UCSD-AML1 (cell line): ENCODE measurements at regions not wholly inside any gene's neighbourhood (a gene's known extent, or its start where the extent isn't known, plus 50 kb on each side); places are given as distances from the start of the nearest gene placed in this dataset.

Source experiments
- DNase-seq: peaks from one replicate; lab custom pipeline; 2025; ENCODE audit not compliant: unreplicated experiment; lab: John Stamatoyannopoulos, UW

GRCh38 chr3:101172516-101172915, 147.9 kb downstream of the IMPG2 start:
- no peak for DNase-seq

- DNase-seq, result no peak
These were observed 148.6 kb downstream of the IMPG2 start for GRCh38 chr3:101171681-101172191.

DNA sequence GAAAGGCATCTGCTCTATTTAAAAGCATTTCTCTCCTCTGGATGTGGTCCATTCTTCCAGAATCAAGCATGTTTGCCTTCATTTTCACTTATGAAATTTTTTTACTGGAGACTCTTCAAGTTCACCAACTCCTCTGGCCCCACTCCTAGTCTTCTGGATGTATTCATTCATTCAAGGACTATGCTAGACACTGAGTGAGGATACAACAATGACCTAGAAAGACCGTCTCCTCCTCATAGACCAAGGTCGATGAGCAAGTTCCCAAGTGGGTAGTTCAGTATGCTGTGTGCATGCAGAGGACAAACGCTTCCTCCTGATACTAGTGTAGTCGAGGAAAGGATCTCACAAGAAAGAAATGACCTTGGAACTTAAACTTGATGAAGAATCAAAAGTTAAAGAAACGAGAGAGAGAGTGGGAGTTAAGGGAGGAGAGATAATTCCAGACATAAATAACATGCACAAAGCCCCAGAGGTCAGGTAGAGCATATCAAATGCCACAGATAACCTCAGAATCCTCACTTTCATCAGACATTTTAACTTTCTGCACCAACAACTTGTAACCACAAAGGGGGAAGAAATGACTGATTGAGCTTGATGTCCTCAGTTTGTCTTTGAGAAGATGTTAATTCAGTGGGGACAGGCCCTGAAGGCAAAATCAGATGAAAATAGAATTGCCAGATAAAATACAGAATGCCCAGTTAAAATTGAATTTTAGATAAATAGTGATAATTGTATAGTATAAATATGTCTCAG, 149.4 kb downstream of the IMPG2 start:
- DNase-seq, result no peak

DNA sequence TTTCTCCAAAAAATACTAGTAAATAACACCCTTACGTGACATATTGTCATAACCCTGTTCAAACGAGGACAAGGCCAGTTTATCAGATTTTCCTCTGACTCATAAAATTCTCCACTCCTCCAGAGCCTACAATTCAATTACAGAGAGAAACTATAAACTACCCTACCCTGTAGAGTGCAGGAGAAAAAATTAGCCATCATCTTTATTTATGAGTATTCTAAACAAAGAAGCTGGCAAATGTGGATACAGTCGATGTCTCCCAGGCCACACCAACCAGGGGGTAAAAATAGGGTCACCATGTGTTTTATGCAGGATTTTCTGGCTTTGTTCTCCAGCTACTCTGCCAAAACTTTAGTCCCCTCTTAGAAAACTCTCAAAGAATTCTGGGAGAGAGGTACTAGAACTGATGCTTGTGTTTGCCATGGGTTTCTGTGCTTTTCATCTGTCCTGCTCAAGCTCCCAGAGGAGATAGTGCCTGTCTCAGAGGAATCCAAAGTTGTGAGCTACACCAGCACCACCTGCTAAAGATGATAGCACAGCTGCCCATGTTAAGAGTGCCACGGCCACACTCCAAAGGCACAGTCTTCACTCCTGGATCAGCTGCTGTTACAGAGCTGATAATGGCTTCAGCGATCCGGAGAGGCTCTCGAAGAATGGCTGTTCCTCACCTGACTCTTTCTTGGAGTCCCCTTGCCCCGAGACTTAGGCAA, 150.2 kb downstream of the IMPG2 start:
- no peak for DNase-seq

GRCh38 chr3:101169516-101169915, 150.9 kb downstream of the IMPG2 start:
- no peak for DNase-seq

- DNase-seq, result no peak
These were observed 153.0 kb downstream of the IMPG2 start for GRCh38 chr3:101167376-101167775.

DNA sequence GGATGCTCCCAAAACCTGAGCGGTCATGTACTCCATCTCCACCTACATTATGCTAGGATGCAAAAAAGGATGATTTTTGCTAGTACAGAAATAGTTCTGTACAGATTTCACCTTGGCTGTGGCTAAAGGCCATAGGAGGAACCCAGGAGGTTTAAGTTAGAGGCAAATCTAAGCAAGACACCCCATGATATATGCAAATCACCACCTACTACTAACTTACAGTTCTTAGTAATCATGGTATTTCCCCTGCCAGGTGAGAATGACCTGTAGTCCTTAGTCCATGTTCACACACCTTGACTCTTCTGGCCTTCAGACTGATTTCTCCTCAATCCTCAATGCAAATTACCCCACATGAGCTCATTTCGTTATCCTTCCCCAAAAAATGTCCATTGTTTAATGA, 154.2 kb downstream of the IMPG2 start:
- DNase-seq, result no peak

DNA sequence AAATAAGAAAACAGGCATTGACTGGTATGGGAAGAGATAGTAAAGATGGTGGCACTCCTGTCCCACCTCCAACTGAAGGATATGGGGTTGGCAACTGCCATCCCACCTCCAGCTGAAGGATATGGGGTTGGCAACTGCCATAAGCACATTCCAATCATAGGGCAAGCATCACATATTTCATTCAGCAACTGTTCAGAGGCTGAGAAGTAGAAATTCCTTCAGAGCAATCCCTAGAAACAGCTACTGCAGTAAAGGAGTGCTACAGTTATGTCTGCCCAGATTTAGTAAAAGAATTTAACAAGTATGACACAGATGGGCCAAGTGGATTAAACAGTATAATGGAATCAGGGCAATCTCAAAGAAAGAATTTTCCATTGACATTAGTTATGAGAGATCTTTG, 156.8 kb downstream of the IMPG2 start:
- no peak for DNase-seq

DNA sequence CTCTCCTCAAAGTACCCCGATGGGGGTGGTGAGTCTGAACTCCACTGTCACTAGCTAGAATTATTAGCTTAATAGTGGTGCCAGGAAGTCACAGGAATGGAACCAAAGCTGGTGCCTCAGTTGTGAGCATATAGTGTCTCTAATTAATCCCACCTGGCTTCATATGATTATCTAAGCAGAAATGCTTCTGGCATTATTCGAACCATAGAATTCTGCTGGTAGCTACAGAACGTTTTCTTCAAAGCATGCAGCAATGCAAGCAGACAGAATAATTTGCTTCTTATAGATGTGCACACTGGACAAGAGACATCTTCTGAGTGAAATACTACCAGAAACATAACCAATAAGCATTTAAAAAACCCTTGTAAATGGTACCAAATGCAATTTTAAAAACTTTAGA, 160.9 kb downstream of the IMPG2 start:
- DNase-seq, result no peak

DNA sequence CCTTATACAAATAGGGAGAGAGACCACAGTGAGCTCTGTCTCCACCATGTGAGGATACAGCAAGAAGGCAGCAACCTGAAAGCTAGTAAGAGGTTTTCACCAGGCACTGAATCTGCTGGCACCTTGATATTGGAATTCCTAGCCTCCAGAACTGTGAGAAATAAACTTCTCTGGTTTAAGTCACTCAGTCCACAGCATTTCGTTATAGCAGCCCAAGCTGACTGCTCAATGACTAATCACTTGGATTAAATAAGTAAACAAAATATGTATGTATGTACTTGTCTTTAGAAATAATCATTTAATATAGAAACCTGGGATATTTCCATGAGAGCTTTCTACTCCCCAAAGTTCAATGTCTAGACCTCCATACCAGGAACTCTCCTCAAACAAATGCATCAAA, 162.0 kb downstream of the IMPG2 start:
- DNase-seq, result no peak

DNA sequence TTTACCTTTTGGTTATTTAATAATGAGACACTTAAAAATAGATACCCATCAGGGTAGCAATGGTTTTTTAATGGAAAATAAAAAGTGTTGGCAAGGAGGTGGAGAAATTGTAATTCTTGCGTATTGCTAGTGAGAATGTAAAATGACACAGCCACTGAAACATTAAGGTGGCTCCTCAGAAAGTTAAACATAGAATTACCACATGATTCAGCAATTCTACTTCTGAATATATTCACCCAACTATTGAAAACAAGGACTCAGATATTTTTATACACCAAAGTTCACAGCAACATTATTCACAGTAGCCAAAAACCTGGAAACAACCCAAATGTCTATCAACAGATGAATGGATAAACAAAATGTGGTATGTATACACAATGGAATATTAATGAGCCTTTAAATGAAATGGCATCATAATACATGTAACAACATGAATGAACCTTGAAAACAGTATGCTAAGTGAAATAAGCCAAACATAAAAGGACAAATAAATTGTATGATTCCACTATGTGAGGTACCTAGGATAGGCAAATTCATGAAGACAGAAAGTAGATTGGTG, 163.5 kb downstream of the IMPG2 start:
- no peak for DNase-seq

GRCh38 chr3:101155825-101156224, 162.6 kb upstream of the ABI3BP start:
- no peak for DNase-seq

GRCh38 chr3:101154401-101154800, 161.2 kb upstream of the ABI3BP start:
- DNase-seq, result no peak

- no peak for DNase-seq
These were observed 158.2 kb upstream of the ABI3BP start for GRCh38 chr3:101151286-101151913.

DNA sequence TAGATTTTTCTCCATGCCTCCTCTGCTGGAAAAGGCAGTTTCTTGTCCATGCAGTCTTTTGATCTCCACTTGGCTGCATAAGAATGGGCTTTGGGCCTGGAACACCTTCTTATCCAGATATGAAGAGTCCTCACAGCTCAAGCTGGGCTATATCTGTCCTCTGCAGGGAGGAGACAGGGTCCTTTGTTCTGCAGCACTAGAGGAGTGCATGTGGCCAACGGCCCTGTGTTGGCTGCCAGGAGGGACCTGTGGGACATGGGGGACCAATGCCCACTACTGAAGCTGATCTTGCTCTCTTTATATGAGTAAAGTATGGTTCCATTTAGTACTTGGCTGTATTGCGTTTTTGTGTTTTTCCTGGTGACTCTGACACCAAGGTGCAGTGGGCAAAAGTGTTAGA, 157.3 kb upstream of the ABI3BP start:
- no peak for DNase-seq

- DNase-seq, result no peak
These were observed 156.5 kb upstream of the ABI3BP start for GRCh38 chr3:101149707-101150106.

DNA sequence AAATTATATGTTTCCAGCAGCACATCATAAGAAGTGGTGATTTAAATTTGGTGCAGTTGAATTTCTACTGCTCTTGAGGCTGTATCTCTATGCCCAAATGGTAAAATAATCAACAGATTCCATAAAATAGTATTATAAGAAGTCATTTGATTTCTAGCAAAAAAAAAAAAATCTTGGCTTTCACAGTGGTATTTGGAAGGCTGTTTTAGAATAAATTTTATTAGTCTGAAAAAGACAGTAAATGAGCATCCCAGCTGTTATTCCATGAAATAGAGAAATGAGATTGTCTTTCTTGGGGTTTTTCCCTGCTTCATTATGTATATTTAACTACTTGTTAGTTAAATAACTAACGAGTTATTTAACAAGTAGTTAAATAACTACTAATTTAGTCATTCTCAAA, 156.0 kb upstream of the ABI3BP start:
- DNase-seq, result no peak

- no peak for DNase-seq
These were observed 154.8 kb upstream of the ABI3BP start for GRCh38 chr3:101148001-101148400.

GRCh38 chr3:101146946-101147345, 153.7 kb upstream of the ABI3BP start:
- DNase-seq, result no peak

DNA sequence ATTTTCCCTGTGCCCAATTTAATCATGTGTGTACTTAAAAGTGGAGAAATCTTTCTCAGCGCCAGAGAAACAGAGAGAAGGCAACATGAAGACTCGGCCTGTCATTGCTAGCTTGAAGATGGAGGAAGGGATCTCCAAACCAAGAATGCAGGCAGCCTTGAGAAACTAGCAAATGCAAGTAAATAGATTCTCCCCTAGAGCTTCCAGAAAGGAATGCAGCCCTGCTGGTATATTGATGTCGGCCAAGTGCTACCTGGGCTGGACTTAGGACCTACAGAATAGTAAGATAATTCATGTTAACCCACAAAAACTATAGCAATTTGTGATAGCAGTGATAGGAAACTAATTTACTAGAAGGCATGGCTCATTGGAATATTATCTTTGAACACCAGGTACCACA, 150.9 kb upstream of the ABI3BP start:
- no peak for DNase-seq

DNA sequence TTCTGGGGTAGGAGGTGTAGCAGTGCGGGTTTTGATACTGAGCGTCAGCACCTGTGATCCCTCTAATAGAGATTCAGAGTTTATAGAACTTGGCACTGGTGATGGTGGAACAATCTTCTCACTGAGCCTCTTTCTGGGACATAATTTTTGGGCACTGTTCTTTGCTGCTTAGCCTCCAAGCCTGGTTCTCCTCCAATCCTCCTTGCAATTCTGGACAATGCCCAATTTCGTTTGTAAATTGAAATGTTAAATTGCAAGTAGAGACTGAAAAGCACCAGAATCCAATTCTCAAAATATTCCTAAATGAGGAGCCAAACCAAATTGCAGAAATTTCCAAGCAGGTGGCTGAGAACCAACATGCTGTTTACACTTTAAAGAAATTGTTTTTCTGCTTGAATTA, 149.8 kb upstream of the ABI3BP start:
- no peak for DNase-seq

- DNase-seq, result no peak
These were observed 148.9 kb upstream of the ABI3BP start for GRCh38 chr3:101142160-101142559.
